ENCODE measurements at regions not wholly inside any gene's neighbourhood (a gene's known extent, or its start where the extent isn't known, plus 50 kb on each side); places are given as distances from the start of the nearest gene placed in this dataset.
"Not testable (repeated sequence)": the region's sequence is repeated elsewhere in the genome, so short reads cannot be mapped to it uniquely, and the experiment has no call there.

DNA sequence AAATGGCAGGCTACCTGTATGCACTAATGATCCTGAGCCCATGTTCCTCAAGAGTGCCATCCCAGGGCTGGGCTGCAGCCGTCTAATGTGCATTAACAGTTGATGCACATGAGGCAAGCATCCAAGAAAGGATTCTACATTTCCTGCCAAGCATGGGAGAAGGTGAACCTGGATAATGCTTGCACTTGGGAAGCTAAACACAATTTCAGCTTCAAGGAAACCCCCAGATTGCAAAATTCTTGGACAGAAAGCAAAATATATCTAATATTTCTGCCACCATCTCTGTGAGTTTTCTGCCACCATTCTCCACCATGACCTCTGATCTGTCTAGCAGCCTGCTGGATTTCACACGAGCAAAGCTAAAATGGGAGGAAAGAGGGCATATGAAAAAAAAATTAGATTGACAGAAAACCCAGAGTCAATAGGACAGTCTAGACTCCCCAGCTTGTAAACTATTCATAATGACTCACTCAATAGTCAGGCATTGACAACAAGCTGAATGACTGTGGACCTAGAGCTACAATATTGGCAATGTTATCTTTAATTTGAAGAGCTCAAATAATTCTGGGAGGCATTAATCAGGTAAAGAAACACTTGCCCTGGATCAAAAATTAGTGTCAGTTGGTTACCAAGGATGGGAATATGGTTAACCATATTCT, 91.9 kb upstream of the BCL2L14 start:
- no peak for DNase-seq

DNA sequence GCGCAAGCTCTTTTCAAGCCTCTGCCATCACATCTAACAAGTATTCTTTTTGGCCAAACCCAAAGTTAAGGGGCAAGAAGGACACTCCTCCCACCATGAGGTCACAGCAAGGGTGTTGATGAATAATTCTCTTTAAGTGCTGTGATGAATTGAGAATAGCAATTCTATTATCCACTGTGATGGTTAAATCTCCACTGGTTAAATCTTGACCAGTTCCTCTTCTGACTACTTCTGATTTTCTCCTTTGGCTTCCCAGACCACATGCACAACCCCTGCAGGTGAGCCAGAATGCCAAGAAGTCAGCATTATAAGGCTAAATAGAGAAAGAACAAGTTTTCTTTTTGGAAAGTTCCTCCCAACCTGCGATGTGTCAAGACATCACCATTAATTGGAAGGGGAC, 90.6 kb upstream of the BCL2L14 start:
- DNase-seq, result no peak

DNA sequence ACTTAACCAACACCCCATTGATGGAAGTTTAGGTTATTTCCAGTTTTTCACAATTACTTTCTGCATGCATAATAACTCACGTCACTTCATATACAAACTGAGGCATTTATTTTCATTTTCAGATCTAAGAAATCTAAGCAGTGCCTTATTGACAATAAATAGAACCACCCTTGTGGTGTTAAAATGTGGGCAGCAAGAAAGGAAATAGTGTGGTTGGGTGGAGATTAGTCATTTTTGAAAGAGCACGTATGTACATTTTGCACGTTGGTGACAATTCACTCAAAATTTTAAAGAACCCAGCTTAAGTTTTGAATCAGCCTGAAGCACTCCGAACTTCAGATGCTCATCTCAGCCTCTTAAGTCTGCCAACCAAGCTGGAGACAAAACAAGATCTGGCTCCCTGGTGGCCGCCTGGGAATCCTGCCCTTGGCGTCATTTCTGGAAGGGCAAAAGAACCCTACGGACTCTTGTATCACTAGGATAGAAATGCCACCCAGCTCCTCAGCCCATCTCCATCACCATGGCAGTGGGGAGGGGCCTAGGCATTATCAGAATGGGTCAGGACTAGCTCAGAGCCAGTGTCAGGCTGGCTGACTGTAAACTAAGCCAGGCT, 89.5 kb upstream of the BCL2L14 start:
- DNase-seq, result no peak

DNA sequence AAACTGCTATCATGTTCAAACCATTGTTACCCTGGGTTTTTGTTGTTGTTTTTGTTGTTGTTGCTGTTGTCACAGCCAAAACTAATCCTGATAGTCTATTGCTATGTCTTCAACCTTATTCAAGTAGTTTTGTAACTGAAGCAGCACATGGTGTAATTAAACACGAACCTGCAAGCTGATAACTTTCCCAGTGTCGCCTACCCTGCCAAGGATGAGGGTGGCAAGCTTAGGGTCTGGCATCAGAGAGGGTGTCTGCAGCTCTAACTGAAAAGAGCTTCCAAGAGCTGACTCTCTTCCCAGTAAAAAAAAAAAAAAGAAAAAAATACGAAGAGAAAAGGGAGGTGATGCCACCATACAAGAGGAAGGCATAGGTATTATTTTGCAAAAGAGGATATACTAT, 86.3 kb upstream of the BCL2L14 start:
- DNase-seq, result no peak

DNA sequence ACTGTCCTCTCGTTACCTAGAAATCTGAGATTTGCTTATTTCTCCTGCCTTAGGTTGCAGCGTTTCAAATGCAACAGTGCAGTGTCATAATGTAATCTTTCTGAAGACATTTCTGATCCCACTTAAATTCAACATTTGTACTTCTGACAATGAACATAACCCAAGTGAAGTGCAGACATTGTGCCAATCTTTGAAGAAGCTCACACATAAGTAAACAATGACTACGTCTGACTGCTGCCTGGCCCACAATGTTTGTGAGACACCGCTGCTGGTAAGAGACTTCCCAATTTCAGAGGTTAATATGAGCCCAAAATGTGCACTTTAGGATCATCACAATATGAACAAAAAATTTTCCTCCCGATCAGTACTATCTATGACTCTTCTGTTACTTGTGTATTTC, 84.6 kb upstream of the BCL2L14 start:
- DNase-seq, result no peak

DNA sequence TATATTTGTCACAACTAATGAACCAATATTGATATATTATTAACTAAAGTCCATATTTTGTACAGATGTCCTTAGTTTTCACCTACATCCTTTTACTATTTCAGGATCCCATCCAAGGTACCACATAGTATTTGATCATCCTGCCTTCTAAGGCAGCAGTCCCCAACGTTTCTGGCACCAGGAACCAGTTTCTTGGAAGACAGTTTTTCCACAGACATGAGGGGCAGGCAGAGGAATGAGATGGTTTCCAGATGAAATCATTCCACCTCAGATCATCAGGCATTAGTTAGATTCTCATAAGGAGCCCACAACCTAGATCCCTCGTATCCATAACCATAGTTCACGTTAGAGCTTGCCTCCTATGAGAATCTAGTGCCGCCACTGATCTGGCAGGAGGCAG, 82.8 kb upstream of the BCL2L14 start:
- DNase-seq, result no peak

DNA sequence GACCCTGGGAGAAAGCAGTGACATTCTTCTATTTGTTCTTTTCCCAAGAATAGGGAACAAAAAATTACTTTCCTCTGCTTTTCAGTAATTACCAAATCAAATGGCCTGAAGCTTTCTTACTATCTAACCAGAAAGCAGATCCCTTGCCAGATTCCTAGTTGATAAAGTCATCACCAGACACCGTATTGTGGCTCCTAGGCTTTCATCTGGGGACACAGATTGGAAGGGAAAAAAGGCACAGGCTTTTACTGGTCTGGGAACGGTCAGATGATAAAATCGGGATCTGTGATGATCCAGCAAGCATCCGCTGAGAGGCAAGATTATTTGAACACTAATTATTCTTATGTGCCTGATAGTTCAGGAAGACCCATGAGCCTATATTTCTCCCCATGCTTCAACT, 79.1 kb upstream of the BCL2L14 start:
- DNase-seq, result no peak

DNA sequence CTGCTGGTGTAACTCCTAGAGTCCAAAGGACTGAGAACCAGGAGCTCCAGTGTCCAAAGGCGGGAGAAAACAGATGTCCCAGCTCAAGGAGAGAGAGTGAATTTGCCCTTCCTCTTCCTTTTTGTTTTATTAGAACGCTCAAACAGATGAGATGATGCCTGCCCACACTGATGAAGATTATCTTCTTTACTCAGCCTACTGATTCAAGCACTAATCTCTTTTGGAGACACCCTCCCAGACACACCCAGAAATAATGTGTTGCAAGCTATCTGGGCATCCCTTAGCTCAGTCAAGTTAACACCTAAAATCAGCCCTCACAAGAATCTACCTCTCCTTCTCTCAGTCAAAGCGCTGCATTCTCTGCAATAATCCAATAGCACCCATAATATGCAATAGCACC, 78.2 kb upstream of the BCL2L14 start:
- DNase-seq, result no peak

DNA sequence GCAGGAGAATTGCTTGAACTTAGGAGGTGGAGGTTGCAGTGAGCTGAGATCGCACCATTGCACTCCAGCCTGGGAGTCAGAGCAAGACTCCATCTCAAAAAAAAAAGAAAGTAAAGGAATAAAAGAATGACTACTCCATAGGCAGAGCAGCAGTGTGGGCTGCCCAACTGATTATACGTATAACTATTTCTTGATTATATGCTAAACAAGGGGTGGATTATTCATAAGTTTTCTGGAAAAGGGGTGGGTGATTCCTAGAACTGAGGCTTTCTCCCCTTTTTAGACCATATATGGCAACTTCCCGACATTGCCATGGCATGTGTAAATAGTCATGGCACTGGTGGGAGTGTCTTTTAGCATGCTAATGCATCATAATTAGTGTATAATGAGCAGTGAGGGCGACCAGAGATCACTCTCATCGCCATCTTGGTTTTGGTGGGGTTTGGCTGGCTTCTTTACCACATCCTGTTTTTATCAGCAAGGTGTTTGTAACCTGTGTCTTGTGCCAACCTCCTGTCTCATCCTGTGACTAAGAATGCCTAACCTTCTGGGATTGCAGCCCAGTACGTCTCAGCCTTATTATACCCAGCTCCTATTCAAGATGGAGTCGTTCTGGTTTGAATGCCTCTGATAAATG, 72.3 kb upstream of the BCL2L14 start:
- DNase-seq, result not testable (repeated sequence)

DNA sequence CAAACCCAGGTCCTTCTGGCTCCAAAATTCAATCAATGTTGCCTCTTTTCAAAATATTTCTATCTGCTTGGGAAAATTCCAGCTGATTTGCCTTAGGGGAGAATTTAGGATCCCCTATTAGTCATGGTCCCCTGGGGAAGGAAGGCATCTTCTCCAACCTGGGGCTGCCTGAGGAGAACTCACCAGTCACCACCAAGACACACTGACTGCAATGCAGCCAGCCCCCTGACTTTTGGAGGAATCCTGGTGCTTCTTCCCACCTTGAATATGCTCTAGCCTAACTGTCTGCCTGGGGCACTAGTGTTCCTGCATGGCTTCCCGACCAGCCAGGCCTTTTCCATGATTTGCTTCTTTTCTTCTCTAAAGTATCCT, 71.8 kb upstream of the BCL2L14 start:
- no peak for DNase-seq

DNA sequence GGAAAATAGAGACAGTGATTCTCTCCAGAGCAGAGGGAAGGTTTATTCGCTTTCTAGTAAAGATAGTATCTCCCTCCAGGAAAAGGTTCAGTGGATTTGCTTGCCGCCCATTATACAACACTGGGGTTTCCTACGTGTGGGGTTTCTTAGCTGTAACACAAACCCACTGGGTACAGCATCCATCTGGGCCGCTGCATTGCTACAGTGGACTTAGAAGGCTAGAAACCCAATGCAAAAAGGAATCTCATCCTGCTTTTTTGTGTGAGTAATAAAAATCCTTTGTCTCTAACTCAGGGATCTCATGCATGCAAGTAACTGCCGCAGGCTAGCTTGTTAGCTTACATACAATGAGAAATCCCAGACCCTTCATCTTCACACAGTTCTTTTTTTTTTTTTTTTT, 67.1 kb upstream of the BCL2L14 start:
- DNase-seq, result no peak

DNA sequence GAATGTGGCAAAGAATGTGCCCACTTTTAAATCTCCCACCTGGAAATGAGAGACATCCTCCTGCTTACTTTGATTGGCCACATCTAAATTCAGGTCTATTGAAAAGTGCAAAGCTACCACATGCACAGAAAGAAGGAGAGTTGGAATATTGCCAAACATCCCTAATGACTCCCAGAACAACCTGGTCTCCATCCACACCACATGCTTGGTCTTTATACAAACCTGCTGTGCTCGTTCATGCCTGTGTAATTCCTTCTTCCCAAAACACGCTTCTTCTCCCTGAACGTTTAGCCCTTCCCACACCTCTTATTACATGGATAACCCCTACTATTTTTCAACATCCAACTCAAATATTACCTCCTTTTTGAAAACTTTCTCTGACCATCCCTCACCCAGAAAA, 66.2 kb upstream of the BCL2L14 start:
- DNase-seq, result no peak

DNA sequence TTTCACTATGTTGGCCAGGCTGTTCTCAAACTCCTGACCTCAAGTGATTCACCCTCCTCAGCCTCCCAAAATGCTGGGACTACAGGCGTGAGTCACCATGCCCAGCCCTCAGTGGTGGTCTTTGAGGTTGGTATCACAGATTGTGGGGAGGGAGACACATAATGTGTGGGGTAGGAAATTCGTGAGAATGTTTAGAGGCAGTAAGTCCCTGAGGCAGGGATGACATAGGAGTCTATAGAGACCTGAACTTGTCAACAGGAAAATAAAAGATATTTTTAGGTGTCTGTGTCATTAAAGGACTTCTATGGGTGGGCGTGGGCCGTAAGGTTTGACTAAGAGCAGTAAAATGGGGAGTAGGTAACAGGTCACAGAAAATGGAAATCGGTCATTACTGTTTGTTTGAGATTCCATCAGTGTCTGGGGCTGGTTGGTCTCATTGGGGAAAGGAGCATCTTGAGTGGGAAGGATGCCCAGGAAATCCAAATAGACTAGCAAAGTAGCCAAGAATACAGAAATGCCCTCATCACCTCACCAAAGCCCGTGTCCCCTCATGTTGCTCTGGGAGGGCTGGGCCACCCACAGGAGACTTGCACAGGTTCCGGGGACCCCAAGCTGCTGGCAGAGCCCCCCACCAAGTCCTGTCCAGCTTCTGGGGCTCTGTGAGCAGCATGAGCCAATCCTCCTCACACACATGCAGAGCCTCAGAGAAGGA, 63.6 kb upstream of the BCL2L14 start:
- DNase-seq, result no peak

DNA sequence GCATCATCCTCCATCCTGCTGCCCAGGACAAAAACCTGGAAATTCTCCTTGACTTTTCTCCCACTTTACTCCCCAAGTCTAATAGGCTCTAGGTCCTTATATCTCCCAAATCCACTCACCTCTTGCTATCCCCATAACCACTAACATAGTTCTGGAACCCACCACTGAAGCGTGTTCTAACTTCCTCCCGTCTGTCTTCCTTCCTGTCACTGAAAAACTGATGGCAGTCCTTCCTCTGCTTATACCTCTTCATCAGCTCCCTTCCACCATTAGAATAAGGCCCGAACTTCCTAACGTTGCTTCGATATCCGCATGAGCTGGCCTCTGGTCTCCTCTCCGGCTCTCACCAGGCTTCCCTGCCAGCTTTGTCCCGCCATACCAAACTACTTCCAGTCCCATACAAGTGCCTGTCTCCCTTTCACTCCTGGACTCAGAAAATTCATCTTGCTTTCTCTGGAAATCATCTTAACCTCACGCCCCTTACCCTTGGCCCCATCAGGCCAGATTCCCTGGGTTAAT, 63.0 kb upstream of the BCL2L14 start:
- DNase-seq, result no peak

DNA sequence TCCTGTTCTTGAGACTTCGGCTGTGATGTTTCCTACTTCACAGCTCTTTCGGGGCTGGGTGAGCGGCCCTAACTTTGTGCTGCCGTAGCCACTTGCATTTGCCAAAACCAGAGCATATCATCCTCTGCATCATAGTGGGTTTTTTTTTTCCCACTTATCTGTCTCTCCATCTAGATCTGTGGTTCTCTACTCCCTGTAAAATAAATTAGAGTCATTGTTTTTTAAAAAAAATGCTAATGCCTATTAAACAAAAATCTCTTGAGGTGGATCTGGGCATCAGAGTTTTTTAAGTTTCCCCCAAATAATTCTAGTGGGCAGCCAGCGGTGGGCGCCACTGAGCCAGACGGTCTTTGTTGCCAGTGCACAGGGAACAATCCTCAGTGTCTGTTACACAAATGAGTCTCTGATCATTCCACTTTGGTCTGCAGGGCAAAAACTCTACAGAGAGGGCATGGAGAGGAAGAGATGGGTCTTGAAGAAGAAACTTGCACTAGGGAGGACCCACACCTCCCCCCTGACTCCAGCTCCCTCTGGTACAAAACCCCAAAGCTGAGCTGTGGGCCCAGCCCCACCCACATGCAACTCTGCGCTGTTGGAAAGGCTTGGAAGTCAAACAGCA, 62.4 kb upstream of the BCL2L14 start:
- DNase-seq, result no peak

DNA sequence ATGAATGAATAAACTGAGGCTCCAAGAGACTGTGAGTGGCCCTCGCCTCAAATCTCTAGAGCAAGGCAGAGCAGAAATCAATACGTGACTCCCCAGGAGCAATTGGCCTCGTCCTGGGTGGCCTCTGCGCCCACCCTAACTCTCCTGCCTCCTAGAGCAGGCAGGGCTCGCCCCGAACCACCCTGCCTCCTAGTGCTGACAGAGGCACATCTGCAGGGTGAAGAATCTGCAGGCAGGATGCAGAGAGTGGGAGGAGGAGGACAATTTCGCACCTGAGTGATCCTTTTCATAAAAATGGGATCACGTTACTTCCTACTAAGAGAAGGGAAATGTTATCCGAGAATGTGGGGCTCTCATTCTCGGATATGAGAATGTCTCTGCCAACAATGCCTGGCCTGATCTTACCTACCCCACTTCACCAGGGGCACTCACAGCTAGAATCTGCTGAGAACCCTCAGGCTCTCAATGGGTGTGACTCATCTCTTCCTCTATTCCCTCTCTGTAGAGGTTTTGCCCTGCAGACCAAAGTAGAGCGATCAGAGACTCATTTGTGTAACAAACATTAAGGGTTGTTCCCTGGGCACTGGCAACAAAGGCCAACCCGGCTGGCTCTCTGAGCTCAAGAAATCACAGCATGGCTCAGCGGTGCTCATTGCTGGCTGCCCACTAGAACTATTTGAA, 61.7 kb upstream of the BCL2L14 start:
- DNase-seq, result no peak

DNA sequence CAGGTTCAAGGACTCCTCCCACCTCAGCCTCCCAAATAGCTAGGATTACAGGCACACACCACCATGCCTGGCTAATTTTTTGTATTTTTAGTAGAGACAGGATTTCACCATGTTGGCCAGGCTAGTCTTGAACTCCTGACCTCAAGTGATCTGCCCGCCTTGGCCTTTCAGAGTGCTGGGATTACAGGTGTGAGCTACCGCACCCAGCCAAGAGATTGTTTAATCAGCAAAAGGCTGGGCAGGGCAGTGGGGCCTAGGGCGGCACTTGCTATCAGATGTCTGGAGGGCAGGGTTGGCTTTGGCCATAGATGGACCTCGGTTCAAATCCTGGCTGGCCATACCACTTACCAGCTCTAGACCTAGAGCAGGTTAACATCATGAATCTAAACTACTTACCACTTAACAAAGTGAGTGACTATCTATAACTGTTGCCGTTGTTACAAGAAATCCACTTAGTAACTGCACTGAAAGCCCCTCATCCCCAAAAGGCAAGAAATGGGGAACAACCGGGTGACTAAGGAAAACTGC, 60.9 kb upstream of the BCL2L14 start:
- not testable (repeated sequence) for DNase-seq

DNA sequence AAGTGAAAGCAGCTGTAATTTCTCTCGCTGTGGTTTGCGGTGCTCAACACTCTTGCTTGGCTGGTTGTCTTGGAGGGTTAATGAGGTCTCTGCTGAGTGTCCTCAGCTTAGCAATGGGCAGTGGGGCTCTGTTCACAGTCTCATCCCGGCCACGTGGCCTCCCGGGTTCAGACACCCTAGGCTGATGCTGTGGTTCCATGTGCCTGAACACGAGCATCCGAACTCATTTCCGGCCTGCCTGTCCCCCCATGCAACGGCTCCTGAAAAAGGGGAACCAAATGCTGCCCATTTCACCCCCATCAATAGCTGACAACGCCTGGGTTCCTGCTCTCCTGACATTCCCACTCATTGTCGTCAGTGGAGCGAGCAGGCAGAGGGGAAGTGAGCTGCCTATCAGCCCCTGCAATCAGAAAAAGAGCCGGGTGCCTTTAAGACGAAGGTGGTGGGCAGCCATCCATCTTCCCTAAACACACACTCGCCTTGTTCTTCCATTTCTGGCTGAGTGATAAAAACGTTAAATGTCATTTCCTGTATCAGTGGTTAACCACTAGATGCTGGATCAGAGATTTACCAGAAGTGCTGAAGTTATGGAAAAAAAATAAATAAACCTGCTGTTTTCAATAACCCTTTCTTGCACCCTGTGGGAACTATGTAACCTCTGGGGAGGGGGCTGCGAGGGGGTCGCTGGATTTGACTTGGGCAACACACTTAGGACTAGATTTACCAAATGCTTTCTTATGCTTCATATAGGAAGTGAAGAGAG, 60.3 kb upstream of the BCL2L14 start:
- DNase-seq, result peak; percentile 58

DNA sequence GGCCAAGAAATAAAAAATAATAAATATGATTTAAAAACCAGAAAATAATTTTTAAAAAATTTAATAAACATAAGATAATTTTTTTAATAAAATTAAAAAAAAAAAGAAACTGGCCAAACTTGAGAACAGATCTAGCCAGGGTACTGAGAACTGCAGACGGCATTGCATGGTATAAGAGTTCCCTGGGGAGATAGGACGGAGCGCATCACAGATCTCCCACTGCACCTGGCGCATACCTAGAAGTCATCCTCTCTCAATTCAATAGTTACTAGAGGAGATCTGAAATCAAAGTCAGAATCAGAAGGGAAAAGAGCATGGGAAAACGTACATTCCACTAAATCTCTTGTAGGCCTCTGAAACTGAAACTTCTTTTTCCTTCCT, 58.9 kb upstream of the BCL2L14 start:
- DNase-seq, result no peak

DNA sequence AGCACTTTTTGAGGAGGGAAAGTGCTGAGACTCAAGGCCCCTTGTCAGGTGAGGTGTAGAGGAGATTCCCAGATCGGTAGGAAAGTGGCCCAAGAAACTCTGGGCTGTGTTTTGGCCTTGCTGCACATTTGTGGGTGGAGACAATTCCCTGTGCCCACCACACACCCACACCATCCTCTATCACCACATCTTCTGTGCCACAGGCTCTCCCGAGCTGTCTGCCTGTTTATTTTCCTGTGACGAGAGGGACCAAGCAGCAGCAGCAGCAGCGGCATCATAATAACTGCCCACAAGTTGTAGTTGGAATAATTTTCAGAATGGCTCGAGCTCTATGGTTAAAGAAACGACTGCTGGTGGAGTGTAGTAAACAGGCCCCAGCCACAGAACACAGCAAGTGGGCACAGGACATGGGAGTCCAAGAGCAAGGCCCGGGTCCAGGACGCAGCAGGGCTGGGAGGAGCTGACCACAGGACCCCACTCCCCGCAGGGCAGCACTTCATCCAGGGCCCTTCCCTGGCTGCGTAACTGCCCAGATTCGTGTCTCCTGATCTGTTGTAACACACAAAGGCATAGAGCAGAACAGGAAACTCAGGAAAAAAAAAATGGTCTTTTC, 55.6 kb upstream of the BCL2L14 start:
- no peak for DNase-seq
